ENCODE measurements at regions not wholly inside any gene's neighbourhood (a gene's known extent, or its start where the extent isn't known, plus 50 kb on each side); places are given as distances from the start of the nearest gene placed in this dataset.
"Not testable (repeated sequence)": the region's sequence is repeated elsewhere in the genome, so short reads cannot be mapped to it uniquely, and the experiment has no call there.

DNA sequence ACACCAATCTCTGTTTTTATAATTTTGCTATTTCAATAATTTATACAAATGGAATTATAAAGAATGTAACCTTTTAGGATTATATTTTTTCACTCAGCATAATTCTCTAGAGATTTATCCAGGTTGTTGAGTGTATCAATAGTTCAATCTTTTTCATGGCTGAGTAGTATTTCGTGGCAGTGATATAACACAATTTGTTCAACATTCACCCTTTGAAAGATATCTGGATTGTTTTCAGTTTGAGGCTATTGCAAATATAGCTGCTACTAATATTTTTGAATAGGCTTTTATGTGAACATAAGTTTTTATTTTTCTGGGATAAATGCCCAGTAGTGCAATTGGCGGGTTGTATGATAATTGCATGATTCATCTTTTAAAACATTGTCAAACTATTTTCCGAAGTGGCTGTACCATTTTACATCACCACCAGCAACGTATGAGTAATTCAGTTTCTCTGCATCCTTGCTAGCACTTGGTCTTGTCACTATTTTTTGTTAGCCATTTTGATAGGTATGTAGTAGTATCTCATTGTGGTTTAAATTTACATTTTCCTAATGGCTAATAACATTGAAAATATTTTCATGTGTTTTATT lies 55.6 kb upstream of the ABCD3 start:
- no peak for DNase-seq (ENCODE audit: low read depth in 2 of 2)

DNA sequence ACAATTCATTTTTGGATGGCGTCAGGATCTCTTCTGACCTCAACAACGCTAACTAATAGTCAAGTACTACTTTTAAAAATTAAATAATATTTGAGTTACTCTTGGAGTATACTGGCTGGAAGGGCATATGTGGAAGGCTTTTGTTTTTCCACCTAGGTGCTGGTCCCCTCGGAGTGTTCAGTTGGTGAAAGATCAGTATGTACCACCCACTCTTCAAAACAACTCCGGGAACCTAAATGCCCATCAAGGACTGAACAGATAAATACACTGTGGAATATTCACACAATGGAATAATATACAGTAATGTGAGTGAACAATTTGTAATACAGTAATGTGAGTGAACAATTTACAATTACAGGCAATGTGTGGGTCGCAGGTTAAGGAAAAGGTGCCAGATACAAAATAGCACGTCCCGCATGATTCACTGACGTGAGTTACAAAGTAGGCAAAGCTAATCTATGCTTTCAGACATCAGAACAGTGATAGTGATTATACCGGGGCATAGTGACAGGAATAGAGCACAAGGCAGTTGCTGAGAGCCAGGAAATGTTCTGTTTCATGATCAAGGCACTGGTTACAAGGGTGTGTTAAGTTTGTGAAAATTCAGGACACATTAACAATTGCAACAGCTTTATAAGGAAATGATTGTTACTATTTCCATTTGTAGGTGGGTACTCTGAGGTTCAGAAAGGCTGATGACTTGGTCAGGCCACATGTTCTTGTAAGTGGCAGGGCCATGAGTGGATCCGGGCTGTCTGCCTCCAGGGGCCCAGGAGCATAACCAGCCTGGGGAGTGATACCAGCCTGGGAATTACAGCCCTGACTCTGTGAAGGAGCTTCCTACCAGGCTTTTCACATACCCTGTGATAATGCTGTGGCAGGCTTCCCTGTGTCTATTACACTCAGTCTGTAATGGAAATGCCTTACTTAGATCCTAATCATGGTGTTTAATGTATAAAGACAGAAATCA lies 59.3 kb upstream of the ABCD3 start:
- DNase-seq (ENCODE audit: low read depth in 2 of 2), result no peak

DNA sequence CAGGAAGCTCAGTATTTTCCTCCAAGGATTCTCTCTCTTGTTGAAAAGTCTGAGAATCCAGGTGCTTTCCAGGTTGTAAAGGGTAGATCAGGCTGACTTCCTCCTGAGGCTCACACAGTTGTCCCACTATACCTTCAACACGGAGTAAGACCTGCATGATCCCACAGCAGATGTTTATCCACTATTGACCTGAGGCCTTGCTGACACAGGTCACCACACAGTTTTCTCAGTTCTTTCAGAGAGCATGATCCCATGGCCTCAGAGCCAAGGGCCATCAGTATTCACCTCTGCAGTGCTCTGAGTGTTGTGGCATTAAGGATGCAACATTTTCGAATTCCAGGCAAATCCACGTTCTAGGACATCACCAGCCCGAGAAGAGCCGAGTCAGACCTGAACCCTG lies 60.5 kb upstream of the ABCD3 start:
- DNase-seq (ENCODE audit: low read depth in 2 of 2), result no peak

DNA sequence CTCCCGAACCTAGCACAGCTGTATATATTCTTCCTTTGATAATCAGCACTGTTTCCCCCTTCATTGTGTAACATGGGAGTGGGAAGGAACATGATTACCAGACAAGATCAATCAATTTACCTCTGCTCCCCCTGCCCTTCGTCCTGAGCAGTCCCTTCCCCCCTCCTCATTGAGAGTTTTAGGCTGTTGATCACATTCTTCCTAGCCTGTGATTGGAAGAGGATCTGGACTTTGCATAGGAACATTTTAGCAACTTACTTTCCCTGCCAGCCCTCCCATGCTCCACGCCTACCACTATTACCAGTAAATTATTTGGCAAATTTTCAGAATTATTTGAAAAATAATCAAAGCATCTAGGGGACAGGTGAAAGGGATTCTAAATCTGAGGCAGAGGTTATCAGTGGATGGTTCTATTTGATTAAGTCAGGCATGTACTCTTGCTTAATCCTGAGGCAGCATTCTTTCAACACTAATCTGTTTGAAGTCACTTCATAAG lies 62.7 kb upstream of the ABCD3 start:
- no peak for DNase-seq (ENCODE audit: low read depth in 2 of 2)

DNA sequence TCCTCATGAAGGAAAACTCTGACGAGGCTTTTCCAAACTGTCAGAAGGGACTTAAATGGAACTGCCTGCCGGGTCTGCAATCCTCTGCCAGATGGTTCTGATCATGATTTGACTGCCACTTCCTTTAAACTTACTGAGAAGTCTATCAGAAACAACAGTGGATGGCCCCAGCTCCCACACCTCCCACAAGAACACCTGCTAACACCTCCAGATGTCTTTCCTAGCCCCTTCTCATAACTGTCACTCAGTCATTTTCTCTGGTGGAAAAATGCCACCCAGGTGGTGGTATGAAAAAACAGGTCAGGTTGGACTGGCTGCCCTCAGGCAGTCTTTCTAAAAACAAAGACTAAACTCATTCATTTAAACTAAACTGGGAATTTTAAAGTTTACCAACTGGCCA lies 66.7 kb upstream of the ABCD3 start:
- no peak for DNase-seq (ENCODE audit: low read depth in 2 of 2)

DNA sequence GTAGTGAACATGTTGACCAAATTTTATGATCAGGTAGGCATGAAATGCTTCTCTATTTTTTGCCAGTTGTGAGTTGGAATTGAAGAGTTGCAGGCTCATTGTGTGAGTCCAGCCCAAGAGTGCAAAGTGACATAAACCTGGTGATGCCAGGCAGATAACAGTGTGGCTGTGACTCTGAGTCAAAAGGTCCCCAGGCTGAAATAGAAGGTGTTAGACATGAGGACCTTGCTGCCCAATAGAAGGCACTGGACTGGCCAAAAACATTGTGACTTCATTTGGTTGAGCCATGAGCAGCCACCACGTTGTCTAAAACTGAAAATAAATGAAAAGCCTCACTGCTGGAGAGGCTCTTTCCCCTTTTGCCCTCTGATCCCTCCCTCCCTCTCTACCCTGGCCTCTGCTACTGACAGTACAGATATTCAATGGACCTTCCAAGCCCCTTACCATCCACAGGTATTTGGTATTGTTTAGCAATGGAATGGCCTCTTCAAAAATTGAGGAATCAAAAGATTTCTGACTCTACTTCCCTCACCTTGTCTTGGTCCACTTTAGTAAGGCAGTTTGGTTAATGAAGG lies 67.8 kb upstream of the ABCD3 start:
- no peak for DNase-seq (ENCODE audit: low read depth in 2 of 2)

DNA sequence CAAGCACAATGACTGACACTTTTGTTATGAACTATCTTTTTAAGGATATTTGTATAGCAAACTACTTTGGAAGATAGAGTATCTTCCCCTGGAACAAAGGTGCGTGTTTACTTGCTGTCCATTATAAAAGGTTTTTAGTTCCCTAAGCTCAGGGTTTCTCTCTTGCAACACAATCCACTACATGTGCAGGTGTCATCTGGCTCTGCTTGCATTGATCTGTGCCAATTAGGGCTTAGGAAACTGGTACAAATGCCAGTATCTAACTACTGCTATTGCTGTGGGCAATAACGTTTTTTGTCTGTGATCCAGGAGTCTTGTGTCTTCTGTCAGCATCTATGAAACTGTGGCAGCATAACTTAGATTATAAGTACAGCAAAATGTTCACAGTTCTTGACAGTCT lies 68.3 kb upstream of the ABCD3 start:
- DNase-seq (ENCODE audit: low read depth in 2 of 2), result no peak

DNA sequence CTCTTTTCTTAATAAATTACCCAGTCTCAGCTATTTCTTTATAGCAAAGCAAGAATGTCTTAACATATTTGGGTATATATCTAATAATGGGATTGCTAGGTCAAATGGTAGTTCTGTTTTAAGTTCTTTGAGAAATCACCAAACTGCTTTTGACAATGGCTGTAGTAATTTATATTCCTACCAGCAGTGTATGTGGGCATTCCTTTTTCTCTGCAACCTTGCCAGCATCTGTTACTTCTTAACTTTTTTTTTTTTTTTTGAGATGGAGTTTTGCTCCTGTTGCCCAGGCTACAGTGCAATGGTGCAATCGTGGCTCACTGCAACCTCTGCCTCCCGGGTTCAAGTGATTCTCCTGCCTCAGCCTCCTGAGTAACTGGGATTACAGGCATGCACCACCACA lies 69.8 kb upstream of the ABCD3 start:
- DNase-seq (ENCODE audit: low read depth in 2 of 2), result not testable (repeated sequence)

DNA sequence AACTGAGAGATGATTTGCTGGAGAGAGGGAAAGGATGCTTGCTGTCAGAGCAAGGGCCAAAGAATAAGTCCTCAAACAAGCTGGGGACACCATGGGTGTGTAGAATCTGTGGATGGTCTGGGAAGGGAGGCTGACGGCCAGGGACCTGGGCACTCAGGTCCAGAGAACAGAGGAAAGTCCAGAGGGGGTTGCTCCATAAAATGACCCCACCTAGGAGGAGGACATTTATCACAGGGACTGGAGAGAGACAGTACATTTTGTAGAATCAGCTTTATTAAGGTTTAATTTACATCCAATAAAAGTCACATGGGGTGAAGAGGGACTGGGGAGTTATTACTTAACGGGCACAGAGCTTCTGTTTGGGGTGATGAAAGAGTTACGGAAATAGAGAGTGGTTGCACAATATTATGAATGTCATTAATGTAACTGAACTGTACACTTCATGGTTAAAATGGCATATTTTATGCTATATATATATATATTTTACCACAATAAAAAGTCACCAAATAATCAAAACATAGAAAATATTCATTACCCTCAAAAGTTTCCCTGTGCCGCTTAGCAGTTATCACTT lies 73.0 kb upstream of the ABCD3 start:
- no peak for DNase-seq (ENCODE audit: low read depth in 2 of 2)

DNA sequence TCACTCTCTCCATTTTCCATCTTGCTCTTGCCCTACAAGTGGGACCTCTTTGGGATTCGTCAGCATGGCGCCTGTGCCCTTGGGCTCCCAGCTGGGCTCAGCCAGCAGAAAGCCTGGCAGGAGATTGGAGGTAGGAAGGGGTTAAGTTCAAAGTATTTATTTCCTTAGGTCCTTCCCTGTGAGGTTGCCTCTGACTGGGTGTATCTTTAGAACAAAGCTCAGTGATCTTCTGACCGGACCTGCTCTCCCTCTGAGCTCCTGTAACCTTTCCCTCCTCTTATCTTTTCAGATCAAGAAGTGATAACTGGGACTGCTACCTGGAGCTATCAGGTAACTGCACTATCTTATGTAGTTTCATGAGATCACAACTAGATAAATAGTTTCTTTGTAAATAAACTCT lies 75.8 kb upstream of the ABCD3 start:
- no peak for DNase-seq (ENCODE audit: low read depth in 2 of 2)

DNA sequence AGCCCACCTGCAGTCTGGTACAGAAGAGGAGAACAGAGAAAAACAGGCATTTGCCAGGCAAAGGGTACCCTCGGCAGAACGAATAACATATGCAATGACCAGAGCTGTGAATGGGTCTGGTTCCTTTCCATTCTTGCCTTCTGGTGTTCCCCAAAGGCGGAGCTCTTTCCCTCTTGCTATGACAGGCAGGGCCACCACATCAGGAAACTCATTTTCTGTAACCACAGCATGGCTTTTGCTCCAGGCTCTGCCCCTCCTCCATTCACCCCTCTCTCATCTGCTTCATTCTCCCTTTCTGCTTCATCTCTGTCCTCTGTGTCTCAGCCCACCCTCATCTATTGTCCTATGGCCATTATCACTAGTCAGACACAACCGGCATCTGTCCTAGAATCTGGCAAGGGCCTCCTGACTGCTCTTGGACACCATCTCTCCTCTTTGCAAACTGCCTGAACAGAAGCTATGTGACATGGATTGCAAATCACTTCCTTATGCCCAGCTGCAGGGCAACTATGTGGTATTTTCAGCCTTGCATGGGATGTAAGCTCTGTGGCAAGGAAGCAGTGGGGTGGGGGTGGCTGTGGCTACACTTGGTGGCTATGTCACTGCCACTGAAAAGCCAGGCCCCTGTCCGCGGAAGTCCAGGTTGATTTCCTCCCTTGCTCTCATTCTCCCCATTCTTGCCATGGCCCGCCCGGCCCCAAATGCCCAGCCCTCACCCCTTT lies 78.8 kb upstream of the ABCD3 start:
- no peak for DNase-seq (ENCODE audit: low read depth in 2 of 2)

DNA sequence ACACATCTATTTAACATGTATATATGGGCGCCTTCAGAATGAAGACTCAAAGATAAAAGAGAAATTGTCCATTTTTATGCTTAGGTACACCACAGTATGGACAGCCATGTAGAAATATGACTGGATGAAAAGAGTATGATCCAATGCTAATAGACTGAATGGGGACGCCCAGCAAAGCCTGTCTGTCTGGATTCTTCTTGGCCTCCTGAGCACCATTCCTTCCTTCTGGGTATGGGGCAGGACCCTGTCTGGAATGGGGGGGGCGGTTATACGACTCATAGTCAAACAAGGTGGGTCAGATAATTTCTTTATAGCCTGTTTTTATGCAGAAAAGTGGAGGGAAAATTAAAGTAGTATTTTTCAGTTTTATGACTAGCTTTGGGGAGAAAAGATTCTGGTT lies 81.2 kb upstream of the ABCD3 start:
- no peak for DNase-seq (ENCODE audit: low read depth in 2 of 2)

DNA sequence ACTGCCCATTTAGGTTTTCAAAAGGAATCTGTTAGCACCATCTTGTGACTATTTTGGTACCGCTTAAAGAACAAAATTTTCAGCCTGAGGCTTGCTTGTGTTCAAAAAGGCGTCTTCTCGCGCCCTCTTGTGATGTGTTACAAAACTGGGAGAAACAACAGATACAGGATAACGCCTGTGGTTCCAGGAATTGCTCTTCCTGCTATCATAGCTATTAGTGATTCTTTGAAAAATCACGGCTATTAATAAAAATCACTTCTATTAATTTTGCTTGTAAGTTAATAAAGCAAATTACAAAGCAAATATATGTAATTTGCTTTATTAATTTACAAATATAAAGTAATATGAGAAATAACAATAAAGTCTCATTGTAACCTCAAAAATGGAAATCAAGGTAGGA lies 82.2 kb upstream of the ABCD3 start:
- DNase-seq (ENCODE audit: low read depth in 2 of 2), result peak in 1 of 2 donors; percentile 12

DNA sequence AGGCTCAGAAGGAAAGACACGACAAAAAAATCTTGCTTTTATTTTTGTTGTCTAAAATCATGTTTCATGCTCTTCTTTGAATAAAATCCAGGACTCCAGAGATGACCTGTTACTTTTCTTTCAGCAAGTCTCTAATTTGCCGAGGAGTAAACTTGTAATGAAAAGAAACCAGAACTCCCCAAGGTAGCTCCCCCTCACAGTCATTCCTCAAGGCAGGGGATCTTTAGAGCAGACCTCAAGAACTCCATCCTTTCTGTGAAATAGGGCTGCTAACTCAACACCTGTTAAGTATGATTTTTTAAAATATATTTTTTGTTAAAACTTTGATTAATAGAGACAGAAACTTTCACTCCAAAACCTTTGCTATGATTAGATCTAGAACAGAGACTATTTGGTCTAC lies 82.7 kb upstream of the ABCD3 start:
- DNase-seq (ENCODE audit: low read depth in 2 of 2), result no peak

DNA sequence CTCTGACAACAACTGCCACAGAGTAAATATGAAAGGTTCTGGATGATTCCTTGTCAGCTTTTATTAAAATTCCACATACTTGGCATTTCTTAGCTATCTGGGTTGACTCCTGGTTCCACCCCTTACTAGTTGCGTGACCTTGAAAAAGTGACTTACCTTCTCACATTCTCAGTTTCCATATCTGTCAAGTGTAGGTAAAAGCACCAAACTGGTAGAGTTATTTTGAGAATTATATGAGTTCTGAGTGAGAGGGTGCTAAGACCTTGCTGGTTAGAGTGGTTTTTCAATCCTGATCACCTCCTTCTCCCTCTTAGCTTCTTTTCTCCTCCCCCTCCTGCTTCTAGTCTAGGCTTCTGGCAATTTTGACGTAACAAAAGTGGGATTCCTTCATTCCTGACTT lies 83.4 kb upstream of the ABCD3 start:
- no peak for DNase-seq (ENCODE audit: low read depth in 2 of 2)

DNA sequence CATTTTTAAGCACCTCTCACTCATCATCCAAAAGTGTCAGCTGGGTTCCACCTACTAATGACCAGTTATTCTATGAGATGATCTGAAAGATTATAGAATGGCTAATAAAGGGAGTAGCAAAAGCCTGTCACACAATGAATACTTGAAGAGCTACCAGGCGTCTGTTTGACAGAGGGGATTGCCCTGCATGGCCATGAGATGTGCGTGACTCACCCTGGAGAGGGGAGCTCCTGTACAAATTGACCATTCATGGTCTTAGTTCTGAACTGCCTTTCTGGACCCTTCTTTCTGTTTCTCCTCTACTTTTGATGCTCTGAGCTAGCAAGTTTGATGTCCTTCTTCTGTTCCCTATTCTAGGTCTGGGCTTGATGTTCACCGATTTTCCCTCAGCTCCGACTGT lies 85.2 kb upstream of the ABCD3 start:
- no peak for DNase-seq (ENCODE audit: low read depth in 2 of 2)

DNA sequence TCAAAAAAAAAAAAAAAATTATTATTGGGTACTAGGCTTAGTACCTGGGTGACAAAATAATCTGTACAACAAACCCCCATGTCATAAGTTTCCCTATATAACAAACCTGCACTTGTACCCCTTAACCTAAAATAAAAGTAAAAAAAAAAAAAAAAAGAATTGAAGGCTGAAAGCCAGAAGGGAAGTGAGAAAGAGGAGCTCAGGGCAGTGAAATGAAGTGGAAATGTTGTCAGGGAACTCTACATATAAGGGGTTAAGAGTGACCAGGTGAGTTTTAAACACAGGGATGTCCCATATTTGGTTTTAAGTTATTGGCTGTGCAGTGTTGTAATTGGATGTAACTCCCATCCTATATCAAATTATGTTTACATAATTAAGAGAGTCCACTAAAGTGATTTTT lies 85.7 kb upstream of the ABCD3 start:
- no peak for DNase-seq (ENCODE audit: low read depth in 2 of 2)

DNA sequence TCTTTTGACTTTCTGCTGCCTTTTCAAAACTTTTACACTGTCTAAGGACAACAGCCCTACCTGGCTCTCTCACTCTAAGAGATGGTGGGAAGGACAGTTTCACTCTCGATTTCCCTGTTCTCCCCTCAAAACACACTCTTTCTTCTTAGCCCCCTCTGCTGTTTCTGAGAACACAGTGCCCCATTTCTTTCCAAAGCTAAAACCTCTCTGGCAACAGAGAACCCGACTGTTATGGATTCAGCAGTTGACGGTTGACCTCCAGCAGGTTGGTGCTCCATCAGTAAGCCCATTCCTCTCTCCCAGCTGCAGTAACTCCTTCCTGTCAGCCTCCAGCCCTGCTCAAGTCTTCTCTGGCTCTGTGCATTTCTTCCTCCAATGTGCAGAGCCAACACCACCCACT lies 88.2 kb upstream of the ABCD3 start:
- DNase-seq (ENCODE audit: low read depth in 2 of 2), result no peak

DNA sequence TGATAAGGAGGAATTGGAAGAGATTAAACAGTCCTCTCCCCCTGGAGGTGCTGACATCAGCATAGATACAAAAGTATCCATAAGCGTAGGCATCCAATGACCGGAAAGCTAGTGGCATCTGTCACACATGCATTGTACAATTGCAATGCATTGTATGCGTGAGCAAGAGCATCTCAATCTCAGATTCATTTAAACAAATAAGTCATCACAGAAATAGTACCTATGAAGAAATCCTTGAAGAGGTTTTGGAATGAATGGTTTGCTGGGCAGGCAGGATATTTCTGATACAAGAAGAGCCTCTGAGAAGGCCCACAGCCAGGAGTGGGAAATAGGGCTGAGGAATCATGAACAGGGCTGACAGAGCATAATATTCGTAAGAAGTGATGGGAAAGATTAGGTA lies 88.9 kb upstream of the ABCD3 start:
- DNase-seq (ENCODE audit: low read depth in 2 of 2), result no peak

DNA sequence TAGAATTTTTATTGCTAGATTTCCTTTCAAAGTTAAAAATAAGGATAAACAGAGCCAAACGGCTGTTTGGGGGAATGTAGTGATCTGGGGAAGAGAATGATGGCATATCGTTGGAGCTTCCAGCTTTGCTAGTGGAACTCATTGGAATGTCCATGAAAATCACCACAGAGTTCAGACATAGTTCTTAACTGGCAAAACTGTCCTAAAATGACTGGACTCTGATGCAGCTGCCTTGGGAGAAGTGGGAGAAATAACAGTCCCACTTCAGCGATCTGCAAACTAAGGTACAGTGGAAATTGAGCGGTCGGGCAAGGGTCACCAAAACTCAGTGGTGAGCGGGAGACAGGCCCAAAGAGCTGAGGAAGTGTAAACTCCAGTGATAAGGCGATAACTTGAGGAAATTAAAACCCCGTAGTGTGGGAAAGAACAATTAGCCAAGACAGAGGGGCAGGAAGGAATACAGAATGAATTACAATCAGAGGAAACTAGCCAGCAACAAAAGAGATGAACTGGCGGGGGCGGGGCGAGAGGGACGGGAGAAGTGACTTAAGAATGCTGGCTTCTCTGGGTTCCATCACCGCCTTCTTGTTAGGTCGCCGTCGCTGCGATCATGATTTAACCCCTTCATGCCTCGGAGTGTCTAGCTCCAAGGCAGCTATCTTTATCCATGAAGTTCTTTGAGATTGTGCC lies 89.8 kb upstream of the ARHGAP29 start:
- DNase-seq (ENCODE audit: low read depth in 2 of 2), result no peak

DNA sequence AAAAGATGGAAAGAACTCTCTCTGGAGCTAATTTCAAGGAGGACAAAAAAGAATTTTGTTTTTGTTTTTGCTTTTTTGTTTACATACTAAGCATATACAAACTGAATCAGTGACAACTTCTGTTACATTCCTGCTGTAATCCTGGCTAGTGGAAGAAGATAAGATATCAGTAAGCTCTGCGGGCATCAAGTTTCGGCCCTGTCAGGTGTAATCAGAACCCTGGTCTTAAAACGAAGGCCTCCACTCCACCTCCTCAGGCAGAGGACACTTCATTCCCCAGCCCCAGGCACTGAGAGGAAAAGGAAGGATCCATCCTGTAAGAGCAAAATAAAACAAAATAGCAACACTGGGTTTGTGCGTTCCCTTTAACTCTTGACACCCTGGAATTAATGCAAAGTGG lies 88.9 kb upstream of the ARHGAP29 start:
- DNase-seq (ENCODE audit: low read depth in 2 of 2), result no peak
